ENCODE measurements at regions not wholly inside any gene's neighbourhood (a gene's known extent, or its start where the extent isn't known, plus 50 kb on each side); places are given as distances from the start of the nearest gene placed in this dataset.

GRCh38 chr16:74064120-74064735 lies 232.4 kb upstream of the PSMD7 start:
- FAIRE-seq (no peak), DNase-seq (ENCODE audit: low read depth in 1 of 2, low spot score in 2 of 2) (no peak)
- no peak overlapping the region for H4K91ac ChIP-seq (replicated peaks; ENCODE audit: insufficient read length, low read length)
- no peak overlapping the region for H2BK12ac ChIP-seq (ENCODE audit: low read depth, low read length)
- no peak overlapping the region for H3K9ac ChIP-seq (replicated peaks in 1 of 4; ENCODE audit: extremely low read depth in 1 of 4, low read depth in 3 of 4, low read length in 3 of 4)
- no peaks in the 10 kb centered on the region for H3K27me3 ChIP-seq (replicated peaks in 1 of 4; ENCODE audit: control insufficient read depth in 3 of 4, extremely low read depth in 1 of 4, insufficient read depth in 3 of 4, low read length in 3 of 4)
- no peak overlapping the region for H4K8ac ChIP-seq (ENCODE audit: extremely low read depth, insufficient read depth, low read length)
- H3K18ac ChIP-seq (ENCODE audit: extremely low read depth, low read length): no peak overlapping the region
- no peak overlapping the region for H2BK120ac ChIP-seq (replicated peaks; ENCODE audit: low read depth, low read length)
- H3K27ac ChIP-seq (ENCODE audit: low read depth, low read length): no peak overlapping the region
- H3K4me1 ChIP-seq (replicated peaks in 1 of 4; ENCODE audit: control insufficient read depth in 3 of 4, insufficient read depth in 4 of 4, low read length in 3 of 4): peaks cover 0 to 4% (median 2%) of the 10 kb centered on the region in 4 experiments; a peak in 2 of 7 replicates
- H2BK15ac ChIP-seq (ENCODE audit: low read length): no peak overlapping the region
- ChIA-PET CTCF (ENCODE audit: partially characterized antibody) (interaction anchor here (0.5 to 2.3 kb wide), 9 partner anchors 8 to 211 kb away, joined by 3 to 10 read pairs (median 4); no protein-coding TSS in a partner anchor), POLR2A (ENCODE audit: partially characterized antibody) (interaction anchor here (1.7 kb wide), 1 partner anchor 8 kb away, joined by 5 read pairs; no protein-coding TSS in a partner anchor)
- H3K79me2 ChIP-seq (ENCODE audit: control insufficient read depth in 1 of 2, insufficient read depth in 2 of 2, low read length in 2 of 2): no peaks in the 10 kb centered on the region
- H4K20me1 ChIP-seq (replicated peaks in 1 of 2; ENCODE audit: control insufficient read depth in 1 of 2, insufficient read depth in 2 of 2, low read length in 2 of 2): no peaks in the 10 kb centered on the region
- H2AFZ ChIP-seq (ENCODE audit: low read length): no peak overlapping the region
- no peak overlapping the region for H2BK20ac ChIP-seq (ENCODE audit: low read length)
- 90% methylated on average over 5 of the region's 5 CpGs; no CpG with 5 or more reads in 1 of the 2 experiments for WGBS, 2 experiments (ENCODE audit: extremely low coverage in 1 of 2, insufficient coverage in 1 of 2, insufficient read length in 1 of 2, insufficient replicate concordance in 2 of 2, low coverage in 1 of 2, low lambda C conversion rate in 2 of 2, missing lambda C conversion rate in 1 of 2)
- no peak overlapping the region for H3K4ac ChIP-seq (replicated peaks; ENCODE audit: insufficient read length, low read depth, low read length)
- no peak overlapping the region for H3K4me3 ChIP-seq (ENCODE audit: extremely low read depth in 1 of 4, insufficient read depth in 2 of 4, low read depth in 3 of 4, low read length in 4 of 4)
- H3K23me2 ChIP-seq (ENCODE audit: low read depth, low read length): no peaks in the 10 kb centered on the region; the same call in 1 of the 2 replicates
- H2BK5ac ChIP-seq (ENCODE audit: low read depth, low read length): no peak overlapping the region
- H3K56ac ChIP-seq (replicated peaks; ENCODE audit: insufficient read length, low read depth, low read length): no peak overlapping the region
- no peak overlapping the region for H3K14ac ChIP-seq (ENCODE audit: insufficient read length)
- H2AK5ac ChIP-seq (ENCODE audit: low read depth, low read length): no peak overlapping the region
- no peaks in the 10 kb centered on the region for H3K79me1 ChIP-seq (ENCODE audit: low read depth, low read length)
- H4K5ac ChIP-seq (ENCODE audit: insufficient read length, low read depth, low read length): no peak overlapping the region
- no peaks in the 10 kb centered on the region for H3K9me3 ChIP-seq (ENCODE audit: insufficient read depth in 2 of 2, low read depth in 1 of 2, low read length in 1 of 2)
- no peaks in the 10 kb centered on the region for H3K36me3 ChIP-seq (ENCODE audit: control insufficient read depth in 2 of 4, insufficient read depth in 4 of 4, low read length in 3 of 4)
- H3K4me2 ChIP-seq (ENCODE audit: insufficient read depth in 1 of 2, low read depth in 2 of 2, low read length in 2 of 2): no peak overlapping the region
- H3K23ac ChIP-seq (ENCODE audit: insufficient read length): no peak overlapping the region
- no peak for TF ChIP-seq SIN3A (conservative IDR thresholded peaks at IDR 0.05 in 1 of 2, IDR thresholded peaks at IDR 0.05 in 1 of 2; ENCODE audit: low read depth in 1 of 2, low read length in 2 of 2)
- TF ChIP-seq EGR1 (IDR thresholded peaks at IDR 0.05; ENCODE audit: borderline replicate concordance, low read depth, low read length): no peak
- TF ChIP-seq TAF7 (optimal IDR thresholded peaks at IDR 0.05; ENCODE audit: borderline replicate concordance, low read depth, low read length): no peak
- no peak for TF ChIP-seq CTCF (IDR thresholded peaks at IDR 0.05; ENCODE audit: control extremely low read depth in 1 of 3, insufficient read depth in 1 of 3, low read depth in 1 of 3, low read length in 3 of 3)
- TF ChIP-seq GABPA (IDR thresholded peaks at IDR 0.05; ENCODE audit: borderline replicate concordance, insufficient read depth, low read length): no peak
- no peak for TF ChIP-seq HDAC6 (IDR thresholded peaks at IDR 0.05; ENCODE audit: low read depth, low read length)
- TF ChIP-seq EZH2 (IDR thresholded peaks at IDR 0.05; ENCODE audit: low read depth, low read length, severe bottlenecking): no peak
- TF ChIP-seq GTF2F1 (IDR thresholded peaks at IDR 0.05; ENCODE audit: borderline replicate concordance, low read depth, low read length): no peak
- TF ChIP-seq NRF1 (IDR thresholded peaks at IDR 0.05; ENCODE audit: low read depth, low read length): no peak
- no peak for TF ChIP-seq YY1 (IDR thresholded peaks at IDR 0.05; ENCODE audit: low read depth, low read length)
- TF ChIP-seq CREB1 (IDR thresholded peaks at IDR 0.05): no peak

Data from H1 (cell line).